GM21576 (cell line): ENCODE measurements at regions not wholly inside any gene's neighbourhood (a gene's known extent, or its start where the extent isn't known, plus 50 kb on each side); places are given as distances from the start of the nearest gene placed in this dataset.
"Not testable (repeated sequence)": the region's sequence is repeated elsewhere in the genome, so short reads cannot be mapped to it uniquely, and the experiment has no call there.

Source experiments
- ATAC-seq: cut with Tn5 transposase; IDR thresholded peaks from one replicate; pipeline ENCODE4 v1.9.1; 2021; ENCODE audit warnings: mild to moderate bottlenecking, moderate library complexity; ENCODE audit not compliant: unreplicated experiment

- not testable (repeated sequence) for ATAC-seq
Observed at GRCh38 chr2:87311896-87312441, 290.3 kb upstream of the PLGLB1 start.

- ATAC-seq, result not testable (repeated sequence)
Observed at GRCh38 chr2:87314622-87315021, 293.0 kb upstream of the PLGLB1 start.

- ATAC-seq, result not testable (repeated sequence)
Observed at GRCh38 chr2:87315183-87315902, 293.7 kb upstream of the PLGLB1 start.

- not testable (repeated sequence) for ATAC-seq
Observed at GRCh38 chr2:87317193-87317592, 295.5 kb upstream of the PLGLB1 start.

GRCh38 chr2:87318814-87319491, 297.3 kb upstream of the PLGLB1 start:
- not testable (repeated sequence) for ATAC-seq

- ATAC-seq, result not testable (repeated sequence)
Observed at GRCh38 chr2:87319705-87320104, 298.1 kb upstream of the PLGLB1 start.

GRCh38 chr2:87321201-87321600, 299.6 kb upstream of the PLGLB1 start:
- ATAC-seq, result not testable (repeated sequence)

- ATAC-seq, result not testable (repeated sequence)
Observed at GRCh38 chr2:87324335-87325041, 302.8 kb upstream of the PLGLB1 start.

GRCh38 chr2:87325042-87325910, 303.6 kb upstream of the PLGLB1 start:
- ATAC-seq, result not testable (repeated sequence)

GRCh38 chr2:87325911-87326294, 304.3 kb upstream of the PLGLB1 start:
- not testable (repeated sequence) for ATAC-seq

GRCh38 chr2:87326754-87327153, 305.1 kb upstream of the PLGLB1 start:
- ATAC-seq, result not testable (repeated sequence)

- not testable (repeated sequence) for ATAC-seq
Observed at GRCh38 chr2:87327648-87328371, 306.2 kb upstream of the PLGLB1 start.

- ATAC-seq, result not testable (repeated sequence)
Observed at GRCh38 chr2:87329529-87329928, 307.9 kb upstream of the PLGLB1 start.

- not testable (repeated sequence) for ATAC-seq
Observed at GRCh38 chr2:87330486-87330885, 308.8 kb upstream of the PLGLB1 start.

- not testable (repeated sequence) for ATAC-seq
Observed at GRCh38 chr2:87331940-87332583, 310.4 kb upstream of the PLGLB1 start.

- ATAC-seq, result not testable (repeated sequence)
Observed at GRCh38 chr2:87334888-87335287, 313.2 kb upstream of the PLGLB1 start.

GRCh38 chr2:87338998-87339397, 317.4 kb upstream of the PLGLB1 start:
- not testable (repeated sequence) for ATAC-seq

GRCh38 chr2:87341601-87342014, 320.0 kb upstream of the PLGLB1 start:
- not testable (repeated sequence) for ATAC-seq

GRCh38 chr2:87342175-87342574, 320.5 kb upstream of the PLGLB1 start:
- not testable (repeated sequence) for ATAC-seq
